ENCODE measurements at regions not wholly inside any gene's neighbourhood (a gene's known extent, or its start where the extent isn't known, plus 50 kb on each side); places are given as distances from the start of the nearest gene placed in this dataset.

- DNase-seq (ENCODE audit: low read depth in 4 of 4, low spot score in 2 of 4) = no peak
Measured at GRCh38 chr4:113849771-113850170, 88.2 kb upstream of the CAMK2D start.

- no peak for DNase-seq (ENCODE audit: low read depth in 4 of 4, low spot score in 2 of 4)
Measured at GRCh38 chr4:113847710-113848109, 86.2 kb upstream of the CAMK2D start.

- DNase-seq (ENCODE audit: low read depth in 4 of 4, low spot score in 2 of 4) = no peak
Measured at GRCh38 chr4:113846433-113846832, 84.9 kb upstream of the CAMK2D start.

GRCh38 chr4:113845138-113845537 lies 83.6 kb upstream of the CAMK2D start:
- no peak for DNase-seq (ENCODE audit: low read depth in 4 of 4, low spot score in 2 of 4)

GRCh38 chr4:113844369-113844768 lies 82.8 kb upstream of the CAMK2D start:
- DNase-seq (ENCODE audit: low read depth in 4 of 4, low spot score in 2 of 4) = no peak

- DNase-seq (ENCODE audit: low read depth in 4 of 4, low spot score in 2 of 4) = no peak
Measured at GRCh38 chr4:113840861-113841260, 79.3 kb upstream of the CAMK2D start.

- no peak for DNase-seq (ENCODE audit: low read depth in 4 of 4, low spot score in 2 of 4)
Measured at GRCh38 chr4:113838460-113838859, 76.9 kb upstream of the CAMK2D start.

- no peak for DNase-seq (ENCODE audit: low read depth in 4 of 4, low spot score in 2 of 4)
Measured at GRCh38 chr4:113837397-113837796, 75.9 kb upstream of the CAMK2D start.

- DNase-seq (ENCODE audit: low read depth in 4 of 4, low spot score in 2 of 4) = no peak
Measured at GRCh38 chr4:113835005-113835404, 73.5 kb upstream of the CAMK2D start.

- DNase-seq (ENCODE audit: low read depth in 4 of 4, low spot score in 2 of 4) = no peak
Measured at GRCh38 chr4:113834298-113834697, 72.8 kb upstream of the CAMK2D start.

- DNase-seq (ENCODE audit: low read depth in 4 of 4, low spot score in 2 of 4) = no peak
Measured at GRCh38 chr4:113832803-113833202, 71.3 kb upstream of the CAMK2D start.

GRCh38 chr4:113831457-113831856 lies 69.9 kb upstream of the CAMK2D start:
- DNase-seq (ENCODE audit: low read depth in 4 of 4, low spot score in 2 of 4) = no peak

GRCh38 chr4:113828702-113829101 lies 67.2 kb upstream of the CAMK2D start:
- DNase-seq (ENCODE audit: low read depth in 4 of 4, low spot score in 2 of 4) = no peak

- no peak for DNase-seq (ENCODE audit: low read depth in 4 of 4, low spot score in 2 of 4)
Measured at GRCh38 chr4:113827285-113827684, 65.7 kb upstream of the CAMK2D start.

GRCh38 chr4:113826421-113826820 lies 64.9 kb upstream of the CAMK2D start:
- no peak for DNase-seq (ENCODE audit: low read depth in 4 of 4, low spot score in 2 of 4)

GRCh38 chr4:113825272-113825671 lies 63.7 kb upstream of the CAMK2D start:
- DNase-seq (ENCODE audit: low read depth in 4 of 4, low spot score in 2 of 4) = no peak

- no peak for DNase-seq (ENCODE audit: low read depth in 4 of 4, low spot score in 2 of 4)
Measured at GRCh38 chr4:113824396-113824795, 62.9 kb upstream of the CAMK2D start.

- no peak for DNase-seq (ENCODE audit: low read depth in 4 of 4, low spot score in 2 of 4)
Measured at GRCh38 chr4:113823291-113823659, 61.7 kb upstream of the CAMK2D start.

- no peak for DNase-seq (ENCODE audit: low read depth in 4 of 4, low spot score in 2 of 4)
Measured at GRCh38 chr4:113822555-113823290, 61.2 kb upstream of the CAMK2D start.

- peak in 1 of 4 donors; percentile 13 for DNase-seq (ENCODE audit: low read depth in 4 of 4, low spot score in 2 of 4)
Measured at GRCh38 chr4:113821856-113822255, 60.3 kb upstream of the CAMK2D start.

GRCh38 chr4:113820108-113820507 lies 58.6 kb upstream of the CAMK2D start:
- DNase-seq (ENCODE audit: low read depth in 4 of 4, low spot score in 2 of 4) = no peak

- DNase-seq (ENCODE audit: low read depth in 4 of 4, low spot score in 2 of 4) = no peak
Measured at GRCh38 chr4:113815826-113816225, 54.3 kb upstream of the CAMK2D start.

- no peak for DNase-seq (ENCODE audit: low read depth in 4 of 4, low spot score in 2 of 4)
Measured at GRCh38 chr4:113811359-113811758, 49.8 kb upstream of the CAMK2D start.

Data from left renal cortex interstitium (tissue), 4 donors.